H9 (cell line): ENCODE measurements at regions not wholly inside any gene's neighbourhood (a gene's known extent, or its start where the extent isn't known, plus 50 kb on each side); places are given as distances from the start of the nearest gene placed in this dataset.

Experiments used
- DNase-seq: peaks from one replicate; pipeline ENCODE4 v3.0.0-alpha.2; 2017
- H2AFZ ChIP-seq: one replicate; pipeline ENCODE4 v1.6.1; 2013; ENCODE audit warnings: mild to moderate bottlenecking, low read length, control low read depth, moderate library complexity
- H2AK5ac ChIP-seq: 2 replicates; pipeline ENCODE4 v1.6.1; 2013; ENCODE audit warnings: low read length, control low read depth, mixed read lengths; ENCODE audit not compliant: insufficient read length
- H2BK120ac ChIP-seq: one replicate; pipeline ENCODE4 v1.6.1; 2013; ENCODE audit warnings: low read depth, mild to moderate bottlenecking, low read length, control low read depth, inconsistent platforms; ENCODE audit not compliant: poor library complexity, severe bottlenecking
- H2BK12ac ChIP-seq: 2 replicates; pipeline ENCODE4 v1.6.1; 2013; ENCODE audit warnings: low read length, control low read depth, mixed read lengths, low read depth; ENCODE audit not compliant: insufficient read length
- H2BK15ac ChIP-seq: 2 replicates; pipeline ENCODE4 v1.6.1; 2013; ENCODE audit warnings: low read depth, low read length, control low read depth
- H2BK20ac ChIP-seq: one replicate; pipeline ENCODE4 v1.6.1; 2013; ENCODE audit warnings: low read depth, mild to moderate bottlenecking, low read length, control low read depth, inconsistent platforms; ENCODE audit not compliant: poor library complexity, severe bottlenecking
- H2BK5ac ChIP-seq: 2 replicates; pipeline ENCODE4 v1.6.1; 2013; ENCODE audit warnings: low read length, control low read depth, mixed read lengths; ENCODE audit not compliant: insufficient read length
- H3K14ac ChIP-seq: 2 replicates; pipeline ENCODE4 v1.6.1; 2013; ENCODE audit warnings: low read length, control low read depth; ENCODE audit not compliant: insufficient read depth
- H3K18ac ChIP-seq: 2 replicates; pipeline ENCODE4 v1.6.1; 2013; ENCODE audit warnings: low read depth, mild to moderate bottlenecking, mixed read lengths, low read length, control low read depth; ENCODE audit not compliant: insufficient read length
- H3K23ac ChIP-seq: 2 replicates; pipeline ENCODE4 v1.6.1; 2013; ENCODE audit warnings: low read length, control low read depth, mixed read lengths, low read depth; ENCODE audit not compliant: insufficient read length
- H3K23me2 ChIP-seq: 2 replicates; pipeline ENCODE4 v1.6.1; 2013; ENCODE audit warnings: low read depth, mild to moderate bottlenecking, mixed read lengths, low read length, control low read depth; ENCODE audit not compliant: insufficient read length, poor library complexity, severe bottlenecking
- H3K27ac ChIP-seq: 2 replicates; pipeline ENCODE4 v1.5.1; 2013; ENCODE audit warnings: low read length, control low read depth, mixed read lengths, low read depth; ENCODE audit not compliant: insufficient read length
- H3K27me3 ChIP-seq: 2 replicates; pipeline ENCODE4 v1.6.1; 2013; ENCODE audit warnings: low read length, control low read depth, inconsistent platforms; ENCODE audit not compliant: insufficient read depth
- H3K4ac ChIP-seq: 2 replicates; pipeline ENCODE4 v1.6.1; 2013; ENCODE audit warnings: low read depth, mild to moderate bottlenecking, control low read depth, inconsistent platforms, low read length, moderate library complexity
- H3K4me1 ChIP-seq: 2 replicates; pipeline ENCODE4 v1.6.1; 2013; ENCODE audit warnings: low read length, control low read depth, inconsistent platforms; ENCODE audit not compliant: insufficient read depth
- H3K4me2 ChIP-seq: 2 replicates; pipeline ENCODE4 v1.6.1; 2013; ENCODE audit warnings: low read length, control low read depth, mixed read lengths; ENCODE audit not compliant: insufficient read length, insufficient read depth
- H3K56ac ChIP-seq: 2 replicates; pipeline ENCODE4 v1.6.1; 2013; ENCODE audit warnings: low read depth, mild to moderate bottlenecking, mixed read lengths, low read length, control low read depth; ENCODE audit not compliant: insufficient read length
- H3K79me1 ChIP-seq: 2 replicates; pipeline ENCODE4 v1.6.1; 2013; ENCODE audit warnings: low read depth, mild to moderate bottlenecking, moderate library complexity, low read length, control low read depth, inconsistent platforms; ENCODE audit not compliant: insufficient read depth, poor library complexity, severe bottlenecking
- H3K79me2 ChIP-seq: 2 replicates; pipeline ENCODE4 v1.6.1; 2013; ENCODE audit warnings: low read length, control low read depth, inconsistent platforms; ENCODE audit not compliant: insufficient read depth
- H3K9ac ChIP-seq: 2 replicates; pipeline ENCODE4 v1.6.1; 2013; ENCODE audit warnings: low read length, control low read depth, mixed read lengths; ENCODE audit not compliant: insufficient read length; ENCODE audit errors: extremely low read depth
- H3K9me3 ChIP-seq: one replicate; pipeline ENCODE4 v1.6.1; 2013; ENCODE audit warnings: low read depth, low read length, inconsistent platforms; ENCODE audit not compliant: control insufficient read depth
- H3T11ph ChIP-seq: one replicate; pipeline ENCODE4 v1.6.1; 2013; ENCODE audit warnings: mild to moderate bottlenecking, low read length, control low read depth, inconsistent platforms
- H4K20me1 ChIP-seq: one replicate; pipeline ENCODE4 v1.6.1; 2013; ENCODE audit not compliant: control insufficient read depth, insufficient read length, insufficient read depth
- H4K5ac ChIP-seq: 2 replicates; pipeline ENCODE4 v1.6.1; 2013; ENCODE audit warnings: low read depth, mild to moderate bottlenecking, mixed read lengths, low read length, control low read depth; ENCODE audit not compliant: insufficient read length
- H4K8ac ChIP-seq: replicated peaks from 2 replicates; pipeline ENCODE4 v1.6.1; 2013; ENCODE audit warnings: low read length, control low read depth, mixed read lengths, low read depth; ENCODE audit not compliant: insufficient read length
- H4K91ac ChIP-seq: 2 replicates; pipeline ENCODE4 v1.6.1; 2013; ENCODE audit warnings: low read depth, mild to moderate bottlenecking, moderate library complexity, mixed read lengths, low read length, control low read depth; ENCODE audit not compliant: insufficient read length
- H3K27ac Mint-ChIP-seq, 3 experiments: 2 replicates in 2 of 3; 3 replicates in 1 of 3; pipeline ENCODE4 v1.8.0; 2020 to 2021; ENCODE audit warnings: mixed read lengths in 3 of 3, mild to moderate bottlenecking in 1 of 3, moderate library complexity in 1 of 3
- H3K27me3 Mint-ChIP-seq: 2 replicates; pipeline ENCODE4 v1.8.0; 2021; ENCODE audit warnings: low read depth, mild to moderate bottlenecking, moderate library complexity, mixed read lengths
- H3K36me3 Mint-ChIP-seq, 3 experiments: 2 replicates in 2 of 3; 3 replicates in 1 of 3; pipeline ENCODE4 v1.8.0; 2020 to 2021; ENCODE audit warnings: low read depth in 3 of 3, mixed read lengths in 3 of 3; ENCODE audit not compliant: insufficient read depth in 1 of 3
- H3K4me1 Mint-ChIP-seq, 2 experiments: 2 replicates each; pipeline ENCODE4 v1.8.0; 2020; ENCODE audit warnings: mixed read lengths in 2 of 2
- H3K4me3 Mint-ChIP-seq, 2 experiments: 2 replicates in 1 of 2; 3 replicates in 1 of 2; pipeline ENCODE4 v1.8.0; 2020 to 2021; ENCODE audit warnings: mild to moderate bottlenecking in 2 of 2, mixed read lengths in 2 of 2, moderate library complexity in 1 of 2
- H3K9me3 Mint-ChIP-seq, 2 experiments: 2 replicates in 1 of 2; 3 replicates in 1 of 2; pipeline ENCODE4 v1.8.0; 2020; ENCODE audit warnings: mild to moderate bottlenecking in 2 of 2, mixed read lengths in 2 of 2, moderate library complexity in 1 of 2
- WGBS: extraction: QIAGEN DNeasy Blood & Tissue Kit; methylation state at CpG from one replicate; pipeline ENCODE4 v1.1.7; 2013; ENCODE audit warnings: missing lambda C conversion rate, low lambda C conversion rate, mixed read lengths; ENCODE audit not compliant: insufficient read length; ENCODE audit errors: extremely low coverage; 5-methylcytosine and 5-hydroxymethylcytosine counted together
- TF ChIP-seq, protein P1 (sequence below): fragments of 200-600 bp; sonication (generic); conservative IDR thresholded peaks from 3 replicates; pipeline ENCODE4 v1.8.0; 2021; ENCODE audit warnings: antibody characterized with exemption, mild to moderate bottlenecking

DNA sequence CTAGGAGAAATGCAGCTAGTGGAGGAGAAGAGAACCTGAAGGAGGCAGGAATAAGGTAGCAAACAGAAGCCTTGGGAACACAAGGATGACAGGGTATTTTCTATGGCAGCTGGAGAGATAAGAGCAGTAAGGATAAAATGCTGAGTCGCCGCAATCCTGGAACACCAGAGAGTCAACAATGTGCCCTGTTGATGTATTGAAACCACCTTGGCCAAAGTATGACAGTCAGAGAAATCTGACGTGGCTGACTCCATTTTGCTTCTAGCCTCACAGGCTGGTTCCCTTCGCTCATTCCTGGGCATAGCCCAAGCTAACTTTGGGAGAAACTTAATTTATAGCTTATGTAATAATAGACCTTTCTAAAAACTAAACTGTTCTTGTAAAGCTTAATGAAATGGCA lies 56.6 kb upstream of the C4orf54 start:
- Histone ChIP-seq H2BK15ac (no peak overlapping the region), H2BK5ac (no peak overlapping the region), H3T11ph (no peak overlapping the region), H3K4ac (no peak overlapping the region), H3K27ac (no peak overlapping the region), H3K23ac (no peak overlapping the region), H2AK5ac (no peak overlapping the region), H4K8ac (no peak overlapping the region), H3K18ac (no peak overlapping the region), H3K23me2 (no peaks in the 10 kb centered on the region), H3K27me3 (no peaks in the 10 kb centered on the region), H2BK20ac (no peak overlapping the region), H4K91ac (no peak overlapping the region), H3K79me1 (no peaks in the 10 kb centered on the region), H3K4me1 (peaks cover 7% of the 10 kb centered on the region; the same call in 1 of the 2 replicates), H3K14ac (no peak overlapping the region), H3K79me2 (no peaks in the 10 kb centered on the region), H3K9me3 (no peaks in the 10 kb centered on the region), H3K9ac (no peak overlapping the region), H4K5ac (no peak overlapping the region), H3K4me2 (no peak overlapping the region), H2BK12ac (no peak overlapping the region), H2BK120ac (no peak overlapping the region), H2AFZ (no peak overlapping the region), H4K20me1 (no peaks in the 10 kb centered on the region), H3K56ac (no peak overlapping the region)
- no peaks in the 10 kb centered on the region for H3K9me3 Mint-ChIP-seq
- H3K4me3 Mint-ChIP-seq, result no peak overlapping the region
- no peak for DNase-seq
- WGBS, result no CpG with 5 or more reads among the region's 4 CpGs
- no peaks in the 10 kb centered on the region for H3K27me3 Mint-ChIP-seq
- H3K27ac Mint-ChIP-seq, result no peak overlapping the region; a peak in 1 of 7 replicates
- H3K36me3 Mint-ChIP-seq, result no peaks in the 10 kb centered on the region
- TF ChIP-seq, protein P1, sequence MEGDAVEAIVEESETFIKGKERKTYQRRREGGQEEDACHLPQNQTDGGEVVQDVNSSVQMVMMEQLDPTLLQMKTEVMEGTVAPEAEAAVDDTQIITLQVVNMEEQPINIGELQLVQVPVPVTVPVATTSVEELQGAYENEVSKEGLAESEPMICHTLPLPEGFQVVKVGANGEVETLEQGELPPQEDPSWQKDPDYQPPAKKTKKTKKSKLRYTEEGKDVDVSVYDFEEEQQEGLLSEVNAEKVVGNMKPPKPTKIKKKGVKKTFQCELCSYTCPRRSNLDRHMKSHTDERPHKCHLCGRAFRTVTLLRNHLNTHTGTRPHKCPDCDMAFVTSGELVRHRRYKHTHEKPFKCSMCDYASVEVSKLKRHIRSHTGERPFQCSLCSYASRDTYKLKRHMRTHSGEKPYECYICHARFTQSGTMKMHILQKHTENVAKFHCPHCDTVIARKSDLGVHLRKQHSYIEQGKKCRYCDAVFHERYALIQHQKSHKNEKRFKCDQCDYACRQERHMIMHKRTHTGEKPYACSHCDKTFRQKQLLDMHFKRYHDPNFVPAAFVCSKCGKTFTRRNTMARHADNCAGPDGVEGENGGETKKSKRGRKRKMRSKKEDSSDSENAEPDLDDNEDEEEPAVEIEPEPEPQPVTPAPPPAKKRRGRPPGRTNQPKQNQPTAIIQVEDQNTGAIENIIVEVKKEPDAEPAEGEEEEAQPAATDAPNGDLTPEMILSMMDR, result no peak
- peaks cover 5 to 13% of the 10 kb centered on the region in 2 experiments for H3K4me1 Mint-ChIP-seq
